ENCODE measurements at regions not wholly inside any gene's neighbourhood (a gene's known extent, or its start where the extent isn't known, plus 50 kb on each side); places are given as distances from the start of the nearest gene placed in this dataset.

DNA sequence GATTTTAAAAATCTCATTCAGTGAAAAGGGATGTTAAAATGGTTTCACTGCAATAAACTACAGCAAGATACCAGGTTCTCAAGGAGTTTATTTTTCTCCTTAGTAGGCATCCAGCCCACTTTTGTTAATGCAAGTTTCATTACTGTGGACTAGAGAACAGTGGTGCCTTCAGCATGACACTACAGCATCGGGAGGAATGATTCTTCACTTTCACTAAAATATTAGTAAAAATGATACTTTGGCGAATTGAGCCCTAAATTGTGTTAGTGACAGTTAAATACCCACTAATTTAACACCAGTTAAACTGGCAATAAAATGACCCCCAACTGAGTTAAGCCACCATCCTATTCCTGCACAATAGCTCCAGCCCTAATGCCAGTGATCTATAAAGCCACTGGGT, 152.2 kb upstream of the MPDZ start:
- no peak for TF ChIP-seq FOXM1 (IDR thresholded peaks at IDR 0.05; ENCODE audit: borderline replicate concordance)
- TF ChIP-seq TARDBP (IDR thresholded peaks at IDR 0.05): no peak
- TF ChIP-seq, protein P1, sequence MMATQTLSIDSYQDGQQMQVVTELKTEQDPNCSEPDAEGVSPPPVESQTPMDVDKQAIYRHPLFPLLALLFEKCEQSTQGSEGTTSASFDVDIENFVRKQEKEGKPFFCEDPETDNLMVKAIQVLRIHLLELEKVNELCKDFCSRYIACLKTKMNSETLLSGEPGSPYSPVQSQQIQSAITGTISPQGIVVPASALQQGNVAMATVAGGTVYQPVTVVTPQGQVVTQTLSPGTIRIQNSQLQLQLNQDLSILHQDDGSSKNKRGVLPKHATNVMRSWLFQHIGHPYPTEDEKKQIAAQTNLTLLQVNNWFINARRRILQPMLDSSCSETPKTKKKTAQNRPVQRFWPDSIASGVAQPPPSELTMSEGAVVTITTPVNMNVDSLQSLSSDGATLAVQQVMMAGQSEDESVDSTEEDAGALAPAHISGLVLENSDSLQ (IDR thresholded peaks at IDR 0.05): peak; percentile 9; the same call in 1 of the 2 replicates
- TF ChIP-seq HDGF (IDR thresholded peaks at IDR 0.05; ENCODE audit: borderline replicate concordance): no peak
- TF ChIP-seq SP1 (IDR thresholded peaks at IDR 0.05): no peak
- TF ChIP-seq BHLHE40 (IDR thresholded peaks at IDR 0.05; ENCODE audit: borderline replicate concordance): no peak
- no peak for TF ChIP-seq LEF1 (IDR thresholded peaks at IDR 0.05; ENCODE audit: borderline replicate concordance)
- no peak for TF ChIP-seq SUZ12 (IDR thresholded peaks at IDR 0.05)
- no peak for TF ChIP-seq NFRKB (IDR thresholded peaks at IDR 0.05)

All from HEK293T (cell line).